SK-N-SH treated with all-trans-retinoic acid at 6 μM for 48 hours (cell line): ENCODE measurements at regions not wholly inside any gene's neighbourhood (a gene's known extent, or its start where the extent isn't known, plus 50 kb on each side); places are given as distances from the start of the nearest gene placed in this dataset.
"Not testable (repeated sequence)": the region's sequence is repeated elsewhere in the genome, so short reads cannot be mapped to it uniquely, and the experiment has no call there.

ENCODE experiments used
- ATAC-seq: fragments of 200-7000 bp; cut with Tn5 transposase; 3 replicates; pipeline ENCODE4 v1.9.1; 2020; ENCODE audit warnings: mild to moderate bottlenecking, moderate library complexity
- BACH2 ChIP-seq: fragments of 250-450 bp; sonication (Bioruptor Pico); IDR thresholded peaks from 2 replicates; pipeline ENCODE4 v1.9.0; 2021; ENCODE audit warnings: mild to moderate bottlenecking, borderline replicate concordance
- CSDC2 ChIP-seq: fragments of 250-450 bp; sonication (Bioruptor Pico); IDR thresholded peaks from 2 replicates; pipeline ENCODE4 v1.5.0; 2020; ENCODE audit warnings: mild to moderate bottlenecking, moderate library complexity
- ESRRG ChIP-seq: fragments of 250-450 bp; sonication (Bioruptor Pico); IDR thresholded peaks from 2 replicates; pipeline ENCODE4 v1.6.1; 2021; ENCODE audit warnings: mild to moderate bottlenecking
- GLIS3 ChIP-seq: fragments of 250-450 bp; sonication (Bioruptor Pico); IDR thresholded peaks from 2 replicates; pipeline ENCODE4 v1.5.0; 2020; ENCODE audit warnings: mild to moderate bottlenecking, moderate library complexity
- ISL1 ChIP-seq: fragments of 250-450 bp; sonication (Bioruptor Pico); IDR thresholded peaks from 2 replicates; pipeline ENCODE4 v2.1.2; 2022; ENCODE audit warnings: mild to moderate bottlenecking, moderate library complexity
- OSR1 ChIP-seq: fragments of 250-450 bp; sonication (Bioruptor Pico); IDR thresholded peaks from 2 replicates; pipeline ENCODE4 v1.8.0; 2022; ENCODE audit warnings: moderate library complexity, mild to moderate bottlenecking, inconsistent platforms
- PPARA ChIP-seq: fragments of 250-450 bp; sonication (Bioruptor Pico); IDR thresholded peaks from 2 replicates; pipeline ENCODE4 v1.5.0; 2020; ENCODE audit warnings: mild to moderate bottlenecking, borderline replicate concordance
- SNAI2 ChIP-seq: fragments of 250-450 bp; sonication (Bioruptor Pico); IDR thresholded peaks from 2 replicates; pipeline ENCODE4 v1.5.0; 2020; ENCODE audit warnings: mild to moderate bottlenecking, moderate library complexity
- TCF4 ChIP-seq: fragments of 250-450 bp; sonication (Bioruptor Pico); IDR thresholded peaks from 2 replicates; pipeline ENCODE4 v1.8.0; 2021; ENCODE audit warnings: mild to moderate bottlenecking, moderate library complexity, borderline replicate concordance
- TOX ChIP-seq: fragments of 250-450 bp; sonication (Bioruptor Pico); IDR thresholded peaks from 2 replicates; pipeline ENCODE4 v1.8.0; 2021; ENCODE audit warnings: mild to moderate bottlenecking, moderate library complexity, borderline replicate concordance
- ZC3H10 ChIP-seq: fragments of 250-450 bp; sonication (Bioruptor Pico); IDR thresholded peaks from 2 replicates; pipeline ENCODE4 v1.5.1; 2021; ENCODE audit warnings: mild to moderate bottlenecking, moderate library complexity
- ZFP3 ChIP-seq: fragments of 250-450 bp; sonication (Bioruptor Pico); IDR thresholded peaks from 2 replicates; pipeline ENCODE4 v1.5.0; 2020; ENCODE audit warnings: mild to moderate bottlenecking, moderate library complexity
- ZFP30 ChIP-seq: fragments of 450-650 bp; formaldehyde crosslinking; IDR thresholded peaks from 2 replicates; pipeline ENCODE4 v1.5.0; 2022; ENCODE audit warnings: mild to moderate bottlenecking, moderate library complexity
- ZNF565 ChIP-seq: fragments of 450-650 bp; formaldehyde crosslinking; conservative IDR thresholded peaks from 2 replicates; pipeline ENCODE4 v1.5.0; 2020; ENCODE audit warnings: low read depth, mild to moderate bottlenecking, moderate library complexity
- ZNF8 ChIP-seq: fragments of 450-650 bp; formaldehyde crosslinking; IDR thresholded peaks from 2 replicates; pipeline ENCODE4 v1.5.0; 2020; ENCODE audit warnings: mild to moderate bottlenecking, moderate library complexity
- TF ChIP-seq, protein P1 (sequence below): fragments of 250-450 bp; sonication (Bioruptor Pico); IDR thresholded peaks from 2 replicates; pipeline ENCODE4 v1.5.1; 2021; ENCODE audit warnings: mild to moderate bottlenecking, moderate library complexity
- TF ChIP-seq, protein P2 (sequence below): fragments of 250-450 bp; sonication (Bioruptor Pico); IDR thresholded peaks from 2 replicates; pipeline ENCODE4 v1.5.1; 2020; ENCODE audit warnings: low read depth, mild to moderate bottlenecking, moderate library complexity
- TF ChIP-seq, protein P3 (sequence below): fragments of 250-450 bp; sonication (Bioruptor Pico); IDR thresholded peaks from 2 replicates; pipeline ENCODE4 v1.5.0; 2020; ENCODE audit warnings: mild to moderate bottlenecking, moderate library complexity
- TF ChIP-seq, protein P4 (sequence below): fragments of 250-450 bp; sonication (Bioruptor Pico); IDR thresholded peaks from 2 replicates; pipeline ENCODE4 v1.8.0; 2021; ENCODE audit warnings: low read depth, mild to moderate bottlenecking, moderate library complexity, borderline replicate concordance
- TF ChIP-seq, protein P5 (sequence below): fragments of 250-450 bp; sonication (Bioruptor Pico); IDR thresholded peaks from 2 replicates; pipeline ENCODE4 v1.8.0; 2020; ENCODE audit warnings: mild to moderate bottlenecking, moderate library complexity, borderline replicate concordance

DNA sequence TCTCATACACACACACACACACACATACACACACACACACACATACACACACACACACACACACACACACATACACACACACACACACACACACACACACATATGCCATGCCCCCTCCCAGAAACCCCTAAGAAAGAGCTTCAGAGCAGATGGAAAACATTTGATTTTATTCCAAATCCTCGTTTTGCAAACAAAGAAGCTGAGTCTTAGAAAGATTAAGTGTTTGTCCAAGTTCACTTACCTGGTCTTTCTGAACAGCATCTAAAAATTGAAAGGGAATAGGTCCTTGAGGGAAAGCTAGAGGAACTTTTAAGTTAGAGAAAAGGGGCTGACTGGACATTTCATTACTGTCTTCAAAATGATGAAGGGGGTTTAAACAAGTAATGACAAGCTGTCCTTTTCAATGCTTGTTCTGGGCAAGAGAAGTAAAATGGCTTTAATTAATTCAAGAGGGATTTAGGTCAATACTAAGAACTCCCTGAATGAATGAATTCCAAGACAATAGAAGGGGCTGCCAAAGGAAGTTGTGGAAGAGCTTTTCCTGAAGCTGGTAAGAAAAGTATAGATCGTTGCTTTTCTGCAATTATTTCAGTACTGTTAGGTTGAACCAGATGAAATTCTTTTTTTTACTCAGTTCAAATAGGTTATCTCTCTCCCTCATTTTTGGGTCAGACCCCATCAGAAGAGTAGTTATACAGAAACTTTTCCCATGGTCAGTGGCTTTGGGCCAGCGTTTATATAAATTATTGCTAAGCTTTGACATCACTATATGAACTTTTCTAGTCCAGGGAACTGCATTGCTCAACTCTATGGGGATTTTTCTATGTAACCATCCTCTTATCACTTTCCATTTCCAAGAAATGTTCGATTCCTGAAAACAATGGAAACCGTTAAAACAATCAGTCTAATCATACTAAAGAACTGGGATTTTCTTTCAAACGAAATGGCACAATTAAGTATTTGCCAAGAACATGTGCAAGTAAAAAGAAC lies 261.4 kb downstream of the MTERF1 start:
- no peak for ATAC-seq
- TF ChIP-seq ZFP3 (CRISPR knock-in tag) = no peak
- TF ChIP-seq TCF4 (CRISPR knock-in tag) = no peak
- no peak for TF ChIP-seq GLIS3 (CRISPR knock-in tag)
- TF ChIP-seq ISL1 (CRISPR knock-in tag) = no peak
- TF ChIP-seq, protein P1, sequence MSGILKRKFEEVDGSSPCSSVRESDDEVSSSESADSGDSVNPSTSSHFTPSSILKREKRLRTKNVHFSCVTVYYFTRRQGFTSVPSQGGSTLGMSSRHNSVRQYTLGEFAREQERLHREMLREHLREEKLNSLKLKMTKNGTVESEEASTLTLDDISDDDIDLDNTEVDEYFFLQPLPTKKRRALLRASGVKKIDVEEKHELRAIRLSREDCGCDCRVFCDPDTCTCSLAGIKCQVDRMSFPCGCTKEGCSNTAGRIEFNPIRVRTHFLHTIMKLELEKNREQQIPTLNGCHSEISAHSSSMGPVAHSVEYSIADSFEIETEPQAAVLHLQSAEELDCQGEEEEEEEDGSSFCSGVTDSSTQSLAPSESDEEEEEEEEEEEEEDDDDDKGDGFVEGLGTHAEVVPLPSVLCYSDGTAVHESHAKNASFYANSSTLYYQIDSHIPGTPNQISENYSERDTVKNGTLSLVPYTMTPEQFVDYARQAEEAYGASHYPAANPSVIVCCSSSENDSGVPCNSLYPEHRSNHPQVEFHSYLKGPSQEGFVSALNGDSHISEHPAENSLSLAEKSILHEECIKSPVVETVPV (CRISPR knock-in tag) = no peak
- no peak for TF ChIP-seq ZNF565 (CRISPR knock-in tag)
- TF ChIP-seq TOX (CRISPR knock-in tag) = no peak
- TF ChIP-seq PPARA (CRISPR knock-in tag) = no peak
- no peak for TF ChIP-seq CSDC2

DNA sequence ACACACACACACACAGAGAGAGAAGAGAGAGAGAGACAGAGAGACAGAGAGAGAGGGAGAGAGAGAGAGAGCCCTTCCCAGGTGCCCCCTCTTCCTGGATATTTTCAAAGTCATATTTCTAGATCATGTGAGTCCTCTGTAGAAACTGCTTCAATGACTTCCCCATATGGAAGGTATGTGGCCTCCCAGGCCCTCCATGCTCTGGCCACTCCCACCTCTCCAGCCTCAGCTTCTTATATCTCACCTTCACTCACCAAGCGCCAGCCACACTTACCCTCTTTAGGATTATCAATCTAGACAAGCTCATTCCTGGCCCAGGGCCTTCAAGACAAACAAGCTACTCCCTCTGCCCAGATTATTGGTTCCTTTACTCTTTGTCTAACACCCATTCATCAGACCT lies 259.7 kb downstream of the MTERF1 start:
- ATAC-seq = no peak
- TF ChIP-seq ZNF565 (CRISPR knock-in tag) (no peak), ESRRG (CRISPR knock-in tag) (no peak), GLIS3 (CRISPR knock-in tag) (no peak), OSR1 (no peak), PPARA (CRISPR knock-in tag) (no peak)
- TF ChIP-seq, protein P1 (CRISPR knock-in tag) = no peak
- TF ChIP-seq, protein P2, sequence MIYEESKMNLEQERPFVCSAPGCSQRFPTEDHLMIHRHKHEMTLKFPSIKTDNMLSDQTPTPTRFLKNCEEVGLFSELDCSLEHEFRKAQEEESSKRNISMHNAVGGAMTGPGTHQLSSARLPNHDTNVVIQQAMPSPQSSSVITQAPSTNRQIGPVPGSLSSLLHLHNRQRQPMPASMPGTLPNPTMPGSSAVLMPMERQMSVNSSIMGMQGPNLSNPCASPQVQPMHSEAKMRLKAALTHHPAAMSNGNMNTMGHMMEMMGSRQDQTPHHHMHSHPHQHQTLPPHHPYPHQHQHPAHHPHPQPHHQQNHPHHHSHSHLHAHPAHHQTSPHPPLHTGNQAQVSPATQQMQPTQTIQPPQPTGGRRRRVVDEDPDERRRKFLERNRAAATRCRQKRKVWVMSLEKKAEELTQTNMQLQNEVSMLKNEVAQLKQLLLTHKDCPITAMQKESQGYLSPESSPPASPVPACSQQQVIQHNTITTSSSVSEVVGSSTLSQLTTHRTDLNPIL (CRISPR knock-in tag) = no peak
- TF ChIP-seq, all 23 proteins: peak for 0

DNA sequence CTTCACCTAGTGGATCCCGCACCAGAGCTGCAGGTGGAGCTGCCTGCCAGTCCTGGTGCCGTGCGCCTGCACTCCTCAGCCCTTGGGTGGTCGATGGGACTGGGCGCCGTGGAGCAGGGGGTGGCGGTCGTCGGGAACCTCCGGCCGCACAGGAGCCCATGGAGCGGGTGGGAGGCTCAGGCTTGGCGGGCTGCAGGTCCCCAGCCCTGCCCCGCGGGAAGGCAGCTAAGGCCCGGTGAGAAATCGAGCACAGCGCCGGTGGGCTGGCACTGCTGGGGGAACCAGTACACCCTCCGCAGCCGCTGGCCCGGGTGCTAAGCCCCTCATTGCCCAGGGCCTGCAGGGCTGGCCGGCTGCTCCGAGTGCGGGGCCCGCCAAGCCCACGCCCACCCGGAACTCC lies 253.2 kb downstream of the MTERF1 start:
- not testable (repeated sequence) for ATAC-seq

DNA sequence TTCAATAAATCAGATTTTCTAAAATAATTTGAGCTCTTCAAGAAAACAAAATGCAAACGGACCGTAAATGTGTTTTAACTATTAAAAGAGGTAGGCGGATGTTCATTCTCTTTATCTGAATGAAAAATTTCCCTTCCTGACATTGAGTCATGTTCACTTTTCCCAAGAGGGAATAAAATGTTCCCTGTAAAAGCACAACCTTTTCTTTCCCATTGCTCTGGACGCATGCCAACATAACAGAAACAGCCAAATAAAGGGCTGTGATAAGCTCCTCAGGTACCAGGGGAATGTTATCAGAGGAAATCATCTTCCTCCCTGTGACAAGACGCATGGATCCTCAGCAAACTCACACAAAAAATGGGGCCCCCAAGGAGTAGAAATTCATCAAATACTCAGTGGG lies 251.8 kb downstream of the MTERF1 start:
- peak; percentile 47 for TF ChIP-seq ISL1 (CRISPR knock-in tag)
- no peak for TF ChIP-seq PPARA (CRISPR knock-in tag)
- no peak for ATAC-seq

DNA sequence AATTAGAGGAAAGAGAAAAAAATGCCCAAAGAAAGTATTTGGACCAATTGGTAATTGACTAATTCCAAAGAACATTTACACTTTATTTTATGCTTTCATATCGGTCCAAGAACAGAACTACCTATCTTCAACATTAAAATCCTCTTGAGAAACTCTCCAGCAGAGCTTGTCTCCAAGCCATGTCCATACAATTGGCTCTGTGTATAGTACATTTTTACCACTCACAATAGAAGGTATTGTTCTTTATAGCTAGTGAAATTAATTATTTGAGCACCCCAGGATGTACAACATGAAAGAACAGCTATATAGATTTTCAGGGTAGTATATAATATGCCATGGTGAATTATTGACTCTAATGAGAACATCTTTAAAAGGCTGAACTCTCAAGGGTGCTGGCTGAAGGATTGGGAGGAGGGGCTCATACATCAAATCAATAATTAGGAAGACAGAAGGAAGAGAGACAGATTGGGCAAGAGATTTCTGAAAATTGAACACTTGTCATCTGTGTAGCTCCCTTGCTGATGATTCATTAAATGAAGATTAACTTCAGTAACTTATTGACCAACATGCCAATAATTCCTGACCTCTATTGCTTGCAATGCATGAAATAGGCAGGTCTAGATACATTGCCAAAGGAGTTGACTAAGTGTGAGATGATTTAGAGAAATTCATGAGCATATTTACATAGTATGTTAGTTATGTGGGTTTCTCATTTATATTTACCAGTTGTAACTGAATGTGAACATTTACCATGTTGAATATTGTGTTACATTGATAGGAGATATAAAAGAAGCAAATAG lies 249.7 kb downstream of the MTERF1 start:
- no peak for ATAC-seq

More for the DNA sequence above, 249.7 kb downstream of the MTERF1 start:
- no peak for TF ChIP-seq ISL1 (CRISPR knock-in tag)
- TF ChIP-seq TCF4 (CRISPR knock-in tag) = no peak
- TF ChIP-seq, protein P3, sequence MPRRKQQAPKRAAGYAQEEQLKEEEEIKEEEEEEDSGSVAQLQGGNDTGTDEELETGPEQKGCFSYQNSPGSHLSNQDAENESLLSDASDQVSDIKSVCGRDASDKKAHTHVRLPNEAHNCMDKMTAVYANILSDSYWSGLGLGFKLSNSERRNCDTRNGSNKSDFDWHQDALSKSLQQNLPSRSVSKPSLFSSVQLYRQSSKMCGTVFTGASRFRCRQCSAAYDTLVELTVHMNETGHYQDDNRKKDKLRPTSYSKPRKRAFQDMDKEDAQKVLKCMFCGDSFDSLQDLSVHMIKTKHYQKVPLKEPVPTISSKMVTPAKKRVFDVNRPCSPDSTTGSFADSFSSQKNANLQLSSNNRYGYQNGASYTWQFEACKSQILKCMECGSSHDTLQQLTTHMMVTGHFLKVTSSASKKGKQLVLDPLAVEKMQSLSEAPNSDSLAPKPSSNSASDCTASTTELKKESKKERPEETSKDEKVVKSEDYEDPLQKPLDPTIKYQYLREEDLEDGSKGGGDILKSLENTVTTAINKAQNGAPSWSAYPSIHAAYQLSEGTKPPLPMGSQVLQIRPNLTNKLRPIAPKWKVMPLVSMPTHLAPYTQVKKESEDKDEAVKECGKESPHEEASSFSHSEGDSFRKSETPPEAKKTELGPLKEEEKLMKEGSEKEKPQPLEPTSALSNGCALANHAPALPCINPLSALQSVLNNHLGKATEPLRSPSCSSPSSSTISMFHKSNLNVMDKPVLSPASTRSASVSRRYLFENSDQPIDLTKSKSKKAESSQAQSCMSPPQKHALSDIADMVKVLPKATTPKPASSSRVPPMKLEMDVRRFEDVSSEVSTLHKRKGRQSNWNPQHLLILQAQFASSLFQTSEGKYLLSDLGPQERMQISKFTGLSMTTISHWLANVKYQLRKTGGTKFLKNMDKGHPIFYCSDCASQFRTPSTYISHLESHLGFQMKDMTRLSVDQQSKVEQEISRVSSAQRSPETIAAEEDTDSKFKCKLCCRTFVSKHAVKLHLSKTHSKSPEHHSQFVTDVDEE (CRISPR knock-in tag) = no peak
- TF ChIP-seq ZNF8 = no peak
- no peak for TF ChIP-seq SNAI2 (CRISPR knock-in tag)
- no peak for TF ChIP-seq BACH2 (CRISPR knock-in tag)
- TF ChIP-seq, protein P4, sequence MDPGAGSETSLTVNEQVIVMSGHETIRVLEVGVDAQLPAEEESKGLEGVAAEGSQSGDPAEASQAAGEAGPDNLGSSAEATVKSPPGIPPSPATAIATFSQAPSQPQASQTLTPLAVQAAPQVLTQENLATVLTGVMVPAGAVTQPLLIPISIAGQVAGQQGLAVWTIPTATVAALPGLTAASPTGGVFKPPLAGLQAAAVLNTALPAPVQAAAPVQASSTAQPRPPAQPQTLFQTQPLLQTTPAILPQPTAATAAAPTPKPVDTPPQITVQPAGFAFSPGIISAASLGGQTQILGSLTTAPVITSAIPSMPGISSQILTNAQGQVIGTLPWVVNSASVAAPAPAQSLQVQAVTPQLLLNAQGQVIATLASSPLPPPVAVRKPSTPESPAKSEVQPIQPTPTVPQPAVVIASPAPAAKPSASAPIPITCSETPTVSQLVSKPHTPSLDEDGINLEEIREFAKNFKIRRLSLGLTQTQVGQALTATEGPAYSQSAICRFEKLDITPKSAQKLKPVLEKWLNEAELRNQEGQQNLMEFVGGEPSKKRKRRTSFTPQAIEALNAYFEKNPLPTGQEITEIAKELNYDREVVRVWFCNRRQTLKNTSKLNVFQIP = no peak
- TF ChIP-seq ESRRG (CRISPR knock-in tag) = no peak
- TF ChIP-seq, protein P5, sequence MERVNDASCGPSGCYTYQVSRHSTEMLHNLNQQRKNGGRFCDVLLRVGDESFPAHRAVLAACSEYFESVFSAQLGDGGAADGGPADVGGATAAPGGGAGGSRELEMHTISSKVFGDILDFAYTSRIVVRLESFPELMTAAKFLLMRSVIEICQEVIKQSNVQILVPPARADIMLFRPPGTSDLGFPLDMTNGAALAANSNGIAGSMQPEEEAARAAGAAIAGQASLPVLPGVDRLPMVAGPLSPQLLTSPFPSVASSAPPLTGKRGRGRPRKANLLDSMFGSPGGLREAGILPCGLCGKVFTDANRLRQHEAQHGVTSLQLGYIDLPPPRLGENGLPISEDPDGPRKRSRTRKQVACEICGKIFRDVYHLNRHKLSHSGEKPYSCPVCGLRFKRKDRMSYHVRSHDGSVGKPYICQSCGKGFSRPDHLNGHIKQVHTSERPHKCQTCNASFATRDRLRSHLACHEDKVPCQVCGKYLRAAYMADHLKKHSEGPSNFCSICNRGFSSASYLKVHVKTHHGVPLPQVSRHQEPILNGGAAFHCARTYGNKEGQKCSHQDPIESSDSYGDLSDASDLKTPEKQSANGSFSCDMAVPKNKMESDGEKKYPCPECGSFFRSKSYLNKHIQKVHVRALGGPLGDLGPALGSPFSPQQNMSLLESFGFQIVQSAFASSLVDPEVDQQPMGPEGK (CRISPR knock-in tag) = no peak
- no peak for TF ChIP-seq ZFP30 (CRISPR knock-in tag)
- TF ChIP-seq ZC3H10 (CRISPR knock-in tag) = no peak
- no peak for TF ChIP-seq TOX (CRISPR knock-in tag)
